ENCODE measurements at regions not wholly inside any gene's neighbourhood (a gene's known extent, or its start where the extent isn't known, plus 50 kb on each side); places are given as distances from the start of the nearest gene placed in this dataset.

DNA sequence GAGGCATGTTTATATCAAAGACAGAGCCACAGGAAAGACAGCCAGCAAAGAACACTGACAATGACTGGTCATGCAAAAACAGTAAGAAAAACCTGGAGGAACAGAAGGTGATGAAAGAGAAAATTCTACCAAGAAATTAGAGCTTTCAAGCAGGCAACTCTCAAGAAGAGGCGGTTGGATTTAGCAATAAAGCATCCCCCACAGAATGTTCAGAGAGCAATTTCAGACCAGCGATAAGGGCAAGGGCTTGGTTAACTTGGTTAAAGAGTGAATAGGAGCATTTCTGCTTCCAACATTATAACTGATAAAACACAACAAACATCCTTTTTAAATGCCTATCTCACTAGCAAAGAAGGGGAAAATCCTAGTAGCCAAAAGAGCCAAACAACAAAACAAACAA is 68.0 kb upstream of the NCKAP5 start:
- ATAC-seq: no peak
- TF ChIP-seq EP300 (IDR thresholded peaks at IDR 0.05) (no peak), POLR2AphosphoS5 (IDR thresholded peaks at IDR 0.05) (no peak), POLR2A (IDR thresholded peaks at IDR 0.05) (no peak)
- TF ChIP-seq, protein P1, sequence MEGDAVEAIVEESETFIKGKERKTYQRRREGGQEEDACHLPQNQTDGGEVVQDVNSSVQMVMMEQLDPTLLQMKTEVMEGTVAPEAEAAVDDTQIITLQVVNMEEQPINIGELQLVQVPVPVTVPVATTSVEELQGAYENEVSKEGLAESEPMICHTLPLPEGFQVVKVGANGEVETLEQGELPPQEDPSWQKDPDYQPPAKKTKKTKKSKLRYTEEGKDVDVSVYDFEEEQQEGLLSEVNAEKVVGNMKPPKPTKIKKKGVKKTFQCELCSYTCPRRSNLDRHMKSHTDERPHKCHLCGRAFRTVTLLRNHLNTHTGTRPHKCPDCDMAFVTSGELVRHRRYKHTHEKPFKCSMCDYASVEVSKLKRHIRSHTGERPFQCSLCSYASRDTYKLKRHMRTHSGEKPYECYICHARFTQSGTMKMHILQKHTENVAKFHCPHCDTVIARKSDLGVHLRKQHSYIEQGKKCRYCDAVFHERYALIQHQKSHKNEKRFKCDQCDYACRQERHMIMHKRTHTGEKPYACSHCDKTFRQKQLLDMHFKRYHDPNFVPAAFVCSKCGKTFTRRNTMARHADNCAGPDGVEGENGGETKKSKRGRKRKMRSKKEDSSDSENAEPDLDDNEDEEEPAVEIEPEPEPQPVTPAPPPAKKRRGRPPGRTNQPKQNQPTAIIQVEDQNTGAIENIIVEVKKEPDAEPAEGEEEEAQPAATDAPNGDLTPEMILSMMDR (IDR thresholded peaks at IDR 0.05): no peak
- H3K27me3 ChIP-seq: no peaks in the 10 kb centered on the region
- WGBS, 2 donors (ENCODE audit: low coverage in 1 of 2): 87% methylated on average over 2 of the region's 2 CpGs; no CpG with 5 or more reads in 1 of the 2 donors
- no peaks in the 10 kb centered on the region for H3K4me1 ChIP-seq
- no peaks in the 10 kb centered on the region for H3K9me3 ChIP-seq
- no peak overlapping the region for H3K27ac ChIP-seq
- H3K36me3 ChIP-seq: no peaks in the 10 kb centered on the region
- H3K4me3 ChIP-seq: no peak overlapping the region

DNA sequence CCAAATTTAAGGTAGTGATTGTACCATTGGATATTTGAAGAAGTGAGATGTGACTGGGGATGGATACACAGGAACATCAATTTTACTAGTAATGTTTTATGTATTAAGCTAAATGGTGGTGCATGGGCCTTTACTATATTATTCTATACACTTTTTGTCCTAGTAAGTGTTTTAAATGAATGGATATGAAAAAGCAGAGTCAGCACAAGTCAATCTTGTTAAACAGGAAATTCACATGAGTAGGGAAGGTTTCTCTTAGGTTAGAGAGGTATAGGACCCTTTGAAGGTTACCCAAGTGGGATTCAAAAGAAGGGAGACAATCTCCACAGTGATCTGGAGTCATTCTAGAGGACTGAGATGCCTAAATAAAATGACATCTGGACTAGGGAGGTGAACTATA is 71.8 kb upstream of the NCKAP5 start:
- Histone ChIP-seq H3K27ac (no peak overlapping the region), H3K27me3 (no peaks in the 10 kb centered on the region), H3K4me3 (no peak overlapping the region), H3K4me1 (peaks cover 0 to 7% (median 0%) of the 10 kb centered on the region in 3 donors), H3K9me3 (no peaks in the 10 kb centered on the region), H3K36me3 (no peaks in the 10 kb centered on the region)
- ATAC-seq: no peak
- TF ChIP-seq POLR2A (IDR thresholded peaks at IDR 0.05): no peak
- TF ChIP-seq, protein P1 (IDR thresholded peaks at IDR 0.05): no peak
- no peak for TF ChIP-seq POLR2AphosphoS5 (IDR thresholded peaks at IDR 0.05)
- TF ChIP-seq EP300 (IDR thresholded peaks at IDR 0.05): no peak

DNA sequence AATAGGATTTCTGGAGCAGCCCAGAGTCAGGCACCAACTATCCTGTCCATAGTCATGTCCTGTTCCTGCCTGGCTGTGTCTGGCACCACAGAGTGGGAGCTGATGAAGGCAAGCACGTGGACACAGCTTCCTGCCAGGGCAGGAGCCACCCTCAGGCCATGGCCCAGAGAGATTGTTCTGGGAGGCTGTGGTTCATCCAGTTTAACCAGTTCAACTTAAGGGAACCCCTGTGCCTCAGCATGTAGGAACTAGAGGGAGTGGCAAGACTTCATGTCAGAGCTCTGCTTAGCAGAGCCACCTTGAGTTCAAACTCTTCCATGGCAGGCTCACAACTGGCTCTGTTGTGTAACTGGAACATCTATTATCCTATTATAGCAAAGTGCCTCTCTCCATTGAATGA is 73.2 kb upstream of the NCKAP5 start:
- Histone ChIP-seq H3K4me3 (no peak overlapping the region), H3K4me1 (peaks cover 0 to 7% (median 0%) of the 10 kb centered on the region in 3 donors), H3K36me3 (no peaks in the 10 kb centered on the region), H3K27me3 (no peaks in the 10 kb centered on the region), H3K9me3 (no peaks in the 10 kb centered on the region), H3K27ac (no peak overlapping the region)
- no peak for TF ChIP-seq POLR2AphosphoS5 (IDR thresholded peaks at IDR 0.05)
- TF ChIP-seq, protein P1 (IDR thresholded peaks at IDR 0.05): no peak
- no peak for TF ChIP-seq POLR2A (IDR thresholded peaks at IDR 0.05)
- TF ChIP-seq EP300 (IDR thresholded peaks at IDR 0.05): no peak
- 57% methylated on average over 1 of the region's 1 CpG; no CpG with 5 or more reads in 1 of the 2 donors for WGBS, 2 donors (ENCODE audit: low coverage in 1 of 2)
- peak; percentile 16 for ATAC-seq

DNA sequence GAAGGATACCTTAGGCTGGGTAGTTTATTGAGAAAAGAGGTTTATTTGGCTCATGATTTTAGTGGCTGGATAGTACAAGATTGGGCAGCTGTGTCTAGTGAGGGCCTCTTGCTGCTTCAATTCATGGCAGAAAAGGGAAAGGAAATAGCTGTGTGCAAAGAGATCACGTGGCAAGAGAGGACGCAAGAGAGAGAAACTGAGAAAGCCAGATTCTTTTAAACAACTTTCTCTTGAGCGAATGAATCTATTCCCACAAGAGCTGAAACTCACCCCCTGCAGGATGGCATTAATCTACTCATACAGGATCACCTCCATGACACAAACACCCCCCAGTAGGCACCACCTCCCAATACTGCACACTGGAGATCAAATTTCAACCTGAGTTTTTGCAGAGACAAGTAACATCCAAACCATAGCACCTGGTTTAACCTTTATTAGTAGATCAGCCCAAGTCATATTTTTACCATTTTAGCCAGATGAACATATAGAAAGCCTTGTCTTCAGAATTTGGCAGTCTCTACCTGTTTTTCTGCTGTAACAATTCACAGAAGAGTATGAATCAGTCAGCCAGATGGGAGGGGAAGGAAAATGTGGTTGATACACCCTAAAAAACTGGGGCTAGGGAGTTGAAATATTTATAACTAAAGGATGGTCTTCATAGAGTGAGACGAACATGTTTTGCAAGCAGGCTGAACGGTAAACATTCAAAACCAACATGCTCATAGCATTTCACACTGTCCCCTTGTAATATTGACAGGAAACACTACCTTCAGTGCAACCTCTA is 73.9 kb upstream of the NCKAP5 start:
- Histone ChIP-seq H3K4me1 (peaks cover 0 to 7% (median 0%) of the 10 kb centered on the region in 3 donors), H3K4me3 (no peak overlapping the region), H3K27me3 (no peaks in the 10 kb centered on the region), H3K9me3 (no peaks in the 10 kb centered on the region), H3K36me3 (no peaks in the 10 kb centered on the region), H3K27ac (no peak overlapping the region)
- TF ChIP-seq POLR2A (IDR thresholded peaks at IDR 0.05): no peak
- no peak for TF ChIP-seq EP300 (IDR thresholded peaks at IDR 0.05)
- TF ChIP-seq, protein P1 (IDR thresholded peaks at IDR 0.05): no peak
- no peak for TF ChIP-seq POLR2AphosphoS5 (IDR thresholded peaks at IDR 0.05)
- ATAC-seq: no peak
- WGBS, 2 donors (ENCODE audit: low coverage in 1 of 2): 60 to 66% methylated on average over 2 to 4 of the region's 5 CpGs

DNA sequence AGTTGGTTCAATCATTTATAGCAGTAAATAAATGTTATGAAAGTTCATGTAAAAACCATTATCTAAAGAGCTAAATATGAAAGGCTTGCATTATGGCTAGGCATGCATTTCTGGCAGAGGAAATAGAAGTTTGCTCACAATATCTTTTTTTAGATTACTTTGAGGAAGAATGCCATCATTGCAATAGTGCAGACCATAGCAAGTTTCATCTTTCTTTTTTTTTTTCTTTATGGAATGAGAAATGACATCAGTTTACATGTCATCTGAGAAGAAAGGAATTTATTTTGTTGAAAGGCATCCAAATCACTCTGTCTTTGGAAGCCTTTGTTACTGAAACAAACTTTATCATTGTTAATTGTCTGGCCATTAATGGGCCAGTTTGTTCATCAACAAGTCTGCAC is 74.5 kb upstream of the NCKAP5 start:
- peaks cover 0 to 7% (median 0%) of the 10 kb centered on the region in 3 donors for H3K4me1 ChIP-seq
- no peaks in the 10 kb centered on the region for H3K9me3 ChIP-seq
- no peak overlapping the region for H3K27ac ChIP-seq
- no peaks in the 10 kb centered on the region for H3K36me3 ChIP-seq
- H3K27me3 ChIP-seq: no peaks in the 10 kb centered on the region
- no peak overlapping the region for H3K4me3 ChIP-seq
- no peak for TF ChIP-seq POLR2AphosphoS5 (IDR thresholded peaks at IDR 0.05)
- TF ChIP-seq POLR2A (IDR thresholded peaks at IDR 0.05): no peak
- TF ChIP-seq, protein P1 (IDR thresholded peaks at IDR 0.05): no peak
- TF ChIP-seq EP300 (IDR thresholded peaks at IDR 0.05): no peak
- ATAC-seq: no peak

All from gastroesophageal sphincter (tissue), 4 donors.